ENCODE measurements at regions not wholly inside any gene's neighbourhood (a gene's known extent, or its start where the extent isn't known, plus 50 kb on each side); places are given as distances from the start of the nearest gene placed in this dataset.

DNA sequence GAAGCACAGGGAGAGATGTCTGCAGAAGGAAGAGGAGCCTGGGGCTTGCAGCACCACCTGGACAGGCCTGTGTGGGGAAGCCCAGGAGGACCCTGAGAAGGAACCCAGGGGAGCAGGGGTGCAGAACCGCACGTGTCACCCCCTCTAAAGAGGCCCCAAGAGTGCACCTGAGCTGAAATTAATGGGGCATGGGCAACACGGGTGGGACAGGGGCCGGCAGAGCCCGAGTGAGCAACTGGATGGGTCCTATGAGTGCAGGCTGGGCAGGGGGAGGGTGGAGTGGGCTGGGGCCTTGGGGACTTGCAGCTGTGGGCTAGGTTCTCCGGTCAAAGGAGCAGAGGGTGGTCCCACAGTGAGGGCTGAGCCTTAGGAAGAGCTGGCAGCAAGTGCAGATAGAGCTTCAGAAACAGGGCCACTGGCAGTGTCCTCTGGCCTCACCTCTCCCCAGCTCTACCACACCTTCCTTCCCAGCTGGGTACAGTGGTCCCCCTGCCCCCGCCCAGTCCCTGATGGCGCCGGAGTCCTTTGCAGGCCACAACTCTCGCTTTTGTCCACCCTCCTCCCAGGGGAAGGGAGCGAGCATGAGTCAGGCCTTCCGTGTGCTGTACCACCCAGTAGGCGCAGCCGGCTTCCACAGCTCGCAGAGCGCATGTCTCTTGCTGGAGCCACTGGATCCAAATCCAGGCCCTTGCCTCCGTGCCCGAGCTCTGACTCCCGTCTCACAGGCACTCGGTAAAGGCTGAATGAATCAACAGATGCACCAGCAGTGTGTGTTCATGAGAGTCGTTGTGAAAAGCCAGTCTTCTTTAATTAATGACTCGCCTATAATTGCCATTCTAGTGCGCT lies 131.6 kb downstream of the HMX1 start:
- DNase-seq (ENCODE audit: low spot score in 2 of 2, unreplicated experiment in 2 of 2), result peak in 1 of 2 experiments; percentile 14
- H3K27ac Mint-ChIP-seq, result no peak overlapping the region

DNA sequence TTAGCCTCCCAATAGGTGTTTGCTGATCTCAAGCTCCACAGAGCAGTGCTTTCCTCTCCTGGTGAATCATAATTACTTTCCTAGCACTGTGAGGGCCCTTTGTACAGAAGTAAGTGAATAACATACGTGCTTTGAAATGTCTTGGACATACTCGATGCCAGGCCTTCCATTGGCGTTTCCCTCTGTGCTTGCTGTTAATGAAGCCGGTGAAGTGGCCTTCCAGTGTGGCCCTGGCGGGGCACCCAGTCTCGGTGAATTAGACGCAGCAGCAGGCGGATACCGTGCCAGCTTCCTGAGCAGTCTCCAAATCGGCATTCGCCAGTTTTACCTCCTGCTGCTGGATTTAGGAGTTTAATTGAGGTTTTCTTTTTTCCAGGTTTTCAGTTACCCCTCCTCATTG lies 132.3 kb downstream of the HMX1 start:
- Mint-ChIP-seq H3K27me3 (ENCODE audit: low read depth) (peaks cover 6% of the 10 kb centered on the region), H3K4me3 (no peak overlapping the region), H3K36me3 (no peaks in the 10 kb centered on the region), H3K4me1 (peaks cover 4% of the 10 kb centered on the region), H3K27ac (no peak overlapping the region), H3K9me3 (peaks cover 6% of the 10 kb centered on the region)
- TF ChIP-seq CTCF (IDR thresholded peaks at IDR 0.05; ENCODE audit: unreplicated experiment), result no peak
- DNase-seq (ENCODE audit: low spot score in 2 of 2, unreplicated experiment in 2 of 2), result no peak

More for the DNA sequence above, 131.6 kb downstream of the HMX1 start:
- no peak overlapping the region for H3K4me3 Mint-ChIP-seq
- H3K36me3 Mint-ChIP-seq, result no peaks in the 10 kb centered on the region
- TF ChIP-seq CTCF (IDR thresholded peaks at IDR 0.05; ENCODE audit: unreplicated experiment), result no peak
- H3K27me3 Mint-ChIP-seq (ENCODE audit: low read depth), result peaks cover 10% of the 10 kb centered on the region
- peaks cover 4% of the 10 kb centered on the region for H3K4me1 Mint-ChIP-seq
- H3K9me3 Mint-ChIP-seq, result peaks cover 4% of the 10 kb centered on the region

DNA sequence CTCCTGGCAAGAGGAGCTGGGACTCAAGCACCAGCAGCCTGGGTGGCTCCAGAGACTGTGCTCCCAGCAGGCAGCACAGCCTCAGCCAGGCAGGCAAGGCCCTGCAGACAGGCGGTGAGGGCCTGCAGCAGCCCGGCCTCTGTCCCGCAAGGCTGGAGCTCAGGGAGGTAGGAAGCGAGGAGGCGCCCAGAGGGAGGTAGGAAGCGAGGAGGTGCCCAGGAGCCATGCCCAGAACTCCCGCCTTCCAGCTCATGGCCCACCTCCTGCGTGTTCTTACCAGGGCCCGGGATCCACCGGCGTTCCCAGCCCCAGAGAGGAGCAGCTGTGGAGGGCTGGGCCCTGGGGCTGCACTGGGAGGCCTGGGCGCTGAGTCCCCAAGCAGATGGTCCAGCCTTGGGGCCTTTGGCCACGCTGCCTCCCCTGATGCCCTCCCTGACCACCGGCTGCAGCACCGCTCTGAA lies 133.1 kb downstream of the HMX1 start:
- H3K27ac Mint-ChIP-seq, result no peak overlapping the region
- H3K4me3 Mint-ChIP-seq, result no peak overlapping the region
- H3K9me3 Mint-ChIP-seq, result peaks cover 12% of the 10 kb centered on the region
- no peaks in the 10 kb centered on the region for H3K36me3 Mint-ChIP-seq
- DNase-seq (ENCODE audit: low spot score in 2 of 2, unreplicated experiment in 2 of 2), result peak in 1 of 2 experiments; percentile 10
- peaks cover 6% of the 10 kb centered on the region for H3K27me3 Mint-ChIP-seq (ENCODE audit: low read depth)
- no peak for TF ChIP-seq CTCF (IDR thresholded peaks at IDR 0.05; ENCODE audit: unreplicated experiment)
- H3K4me1 Mint-ChIP-seq, result peaks cover 4% of the 10 kb centered on the region

- DNase-seq (ENCODE audit: low spot score in 2 of 2, unreplicated experiment in 2 of 2), result peak; percentile 8 to 30
- H3K4me3 Mint-ChIP-seq, result no peak overlapping the region
- H3K36me3 Mint-ChIP-seq, result no peaks in the 10 kb centered on the region
- no peak for TF ChIP-seq CTCF (IDR thresholded peaks at IDR 0.05; ENCODE audit: unreplicated experiment)
- H3K27me3 Mint-ChIP-seq (ENCODE audit: low read depth), result peaks cover 3% of the 10 kb centered on the region
- H3K4me1 Mint-ChIP-seq, result peaks cover 4% of the 10 kb centered on the region
- H3K9me3 Mint-ChIP-seq, result peaks cover 14% of the 10 kb centered on the region
- no peak overlapping the region for H3K27ac Mint-ChIP-seq
Measured at GRCh38 chr4:8737601-8738279, 133.9 kb downstream of the HMX1 start.

- no peak overlapping the region for H3K4me3 Mint-ChIP-seq
- no peak overlapping the region for H3K27ac Mint-ChIP-seq
- H3K27me3 Mint-ChIP-seq (ENCODE audit: low read depth), result peaks cover 2% of the 10 kb centered on the region
- H3K4me1 Mint-ChIP-seq, result peaks cover 4% of the 10 kb centered on the region
- no peak for TF ChIP-seq CTCF (IDR thresholded peaks at IDR 0.05; ENCODE audit: unreplicated experiment)
- DNase-seq (ENCODE audit: low spot score in 2 of 2, unreplicated experiment in 2 of 2), result no peak
- H3K36me3 Mint-ChIP-seq, result no peaks in the 10 kb centered on the region
- peaks cover 13% of the 10 kb centered on the region for H3K9me3 Mint-ChIP-seq
Measured at GRCh38 chr4:8737075-8737474, 134.6 kb downstream of the HMX1 start.
